ENCODE measurements at regions not wholly inside any gene's neighbourhood (a gene's known extent, or its start where the extent isn't known, plus 50 kb on each side); places are given as distances from the start of the nearest gene placed in this dataset.
"Not testable (repeated sequence)": the region's sequence is repeated elsewhere in the genome, so short reads cannot be mapped to it uniquely, and the experiment has no call there.

DNA sequence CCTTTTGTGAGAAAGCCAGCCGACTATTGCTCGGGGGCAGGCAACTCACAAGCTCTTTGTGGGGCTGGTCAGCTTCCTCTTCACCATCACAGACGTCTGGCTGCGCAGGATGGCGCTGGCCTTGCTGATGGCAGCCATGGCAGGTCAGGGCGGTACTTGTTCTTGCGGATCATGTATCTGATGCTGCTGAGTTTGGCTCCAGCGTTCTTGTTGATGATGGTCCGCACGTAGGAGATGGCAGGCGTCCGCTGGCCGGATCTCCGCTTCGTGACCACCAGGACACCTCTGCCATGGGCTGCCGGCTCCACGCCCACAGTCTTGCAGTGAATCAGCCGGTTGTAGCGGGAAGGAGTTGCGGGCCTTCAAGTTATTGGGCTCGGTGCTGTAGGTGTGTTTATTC is 67.9 kb upstream of the SLC7A14 start:
- no peak overlapping the region for H3K27ac ChIP-seq
- no peaks in the 10 kb centered on the region for H3K36me3 ChIP-seq
- TF ChIP-seq, protein P1, sequence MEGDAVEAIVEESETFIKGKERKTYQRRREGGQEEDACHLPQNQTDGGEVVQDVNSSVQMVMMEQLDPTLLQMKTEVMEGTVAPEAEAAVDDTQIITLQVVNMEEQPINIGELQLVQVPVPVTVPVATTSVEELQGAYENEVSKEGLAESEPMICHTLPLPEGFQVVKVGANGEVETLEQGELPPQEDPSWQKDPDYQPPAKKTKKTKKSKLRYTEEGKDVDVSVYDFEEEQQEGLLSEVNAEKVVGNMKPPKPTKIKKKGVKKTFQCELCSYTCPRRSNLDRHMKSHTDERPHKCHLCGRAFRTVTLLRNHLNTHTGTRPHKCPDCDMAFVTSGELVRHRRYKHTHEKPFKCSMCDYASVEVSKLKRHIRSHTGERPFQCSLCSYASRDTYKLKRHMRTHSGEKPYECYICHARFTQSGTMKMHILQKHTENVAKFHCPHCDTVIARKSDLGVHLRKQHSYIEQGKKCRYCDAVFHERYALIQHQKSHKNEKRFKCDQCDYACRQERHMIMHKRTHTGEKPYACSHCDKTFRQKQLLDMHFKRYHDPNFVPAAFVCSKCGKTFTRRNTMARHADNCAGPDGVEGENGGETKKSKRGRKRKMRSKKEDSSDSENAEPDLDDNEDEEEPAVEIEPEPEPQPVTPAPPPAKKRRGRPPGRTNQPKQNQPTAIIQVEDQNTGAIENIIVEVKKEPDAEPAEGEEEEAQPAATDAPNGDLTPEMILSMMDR (IDR thresholded peaks at IDR 0.05), result no peak
- TF ChIP-seq POLR2A (IDR thresholded peaks at IDR 0.05), result no peak
- H3K27me3 ChIP-seq, result peaks cover 0 to 16% (median 0%) of the 10 kb centered on the region in 4 donors
- no peak for DNase-seq
- intact Hi-C loops (cut with DNase I), result no loop called here
- no peak overlapping the region for H3K4me3 ChIP-seq
- WGBS, 2 donors, result 81 to 83% methylated on average over 5 to 9 of the region's 21 CpGs
- H3K9me3 ChIP-seq, result no peaks in the 10 kb centered on the region
- no peaks in the 10 kb centered on the region for H3K4me1 ChIP-seq

DNA sequence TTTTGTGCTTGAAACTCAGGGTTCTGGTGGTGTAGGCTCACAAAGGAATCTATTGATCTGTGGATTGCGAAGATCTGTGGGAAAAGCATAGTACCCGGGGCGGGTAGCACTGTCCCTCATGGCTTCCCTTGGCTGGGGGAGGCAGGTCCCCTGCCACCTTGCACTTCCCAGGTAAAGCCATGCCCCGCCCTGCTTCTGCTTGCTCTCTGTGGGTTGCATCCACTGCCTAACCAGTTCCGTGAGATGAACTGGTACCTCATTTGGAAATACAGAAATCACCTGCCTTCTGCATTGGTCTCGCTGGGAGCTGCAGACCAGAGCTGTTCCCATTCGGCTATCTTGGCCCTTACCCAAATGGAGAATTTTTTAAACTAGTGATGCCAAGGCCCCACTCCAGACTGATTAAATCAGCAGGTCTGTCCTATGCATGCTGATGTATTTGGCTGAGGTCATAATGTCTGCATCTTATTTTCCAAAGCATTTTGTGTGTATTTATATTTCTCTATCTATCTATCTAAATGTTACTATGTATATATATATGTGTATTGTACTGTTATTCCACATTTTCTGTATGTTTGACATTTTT is 65.5 kb upstream of the SLC7A14 start:
- TF ChIP-seq POLR2A (IDR thresholded peaks at IDR 0.05), result no peak
- TF ChIP-seq, protein P1 (IDR thresholded peaks at IDR 0.05), result no peak
- Histone ChIP-seq H3K27me3 (peaks cover 0 to 16% (median 0%) of the 10 kb centered on the region in 4 donors), H3K36me3 (no peaks in the 10 kb centered on the region), H3K27ac (no peak overlapping the region), H3K9me3 (no peaks in the 10 kb centered on the region), H3K4me3 (no peak overlapping the region), H3K4me1 (no peaks in the 10 kb centered on the region)
- intact Hi-C loops (cut with DNase I), result no loop called here
- 61 to 68% methylated on average over 5 to 7 of the region's 7 CpGs for WGBS, 2 donors
- DNase-seq, result no peak

DNA sequence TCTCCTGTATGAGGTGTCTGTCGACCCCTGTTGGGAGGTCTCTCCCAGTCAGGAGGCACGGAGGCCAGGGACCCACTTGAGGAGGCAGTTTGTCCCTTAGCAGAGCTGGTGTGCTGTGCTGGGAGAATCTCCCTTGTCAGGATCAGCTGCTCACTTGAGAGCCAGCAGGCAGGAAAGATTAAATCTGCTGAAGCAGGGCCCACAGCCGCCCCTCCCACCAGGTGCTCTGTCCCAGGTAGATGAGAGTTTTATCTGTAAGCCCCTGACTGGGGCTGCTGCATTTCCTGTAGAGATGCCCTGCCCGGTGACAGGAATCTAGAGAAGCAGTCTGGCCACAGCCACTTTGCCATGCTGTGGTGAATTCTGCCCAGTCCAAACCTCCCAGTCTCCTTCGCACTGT is 64.7 kb upstream of the SLC7A14 start:
- H3K4me1 ChIP-seq; H3K36me3 ChIP-seq; H3K9me3 ChIP-seq; DNase-seq; H3K4me3 ChIP-seq; intact Hi-C loops (cut with DNase I); H3K27ac ChIP-seq: not testable (repeated sequence)
- peaks cover 0 to 16% (median 0%) of the 10 kb centered on the region in 4 donors for H3K27me3 ChIP-seq
- WGBS, 2 donors, result 56 to 83% methylated on average over 2 to 4 of the region's 5 CpGs

DNA sequence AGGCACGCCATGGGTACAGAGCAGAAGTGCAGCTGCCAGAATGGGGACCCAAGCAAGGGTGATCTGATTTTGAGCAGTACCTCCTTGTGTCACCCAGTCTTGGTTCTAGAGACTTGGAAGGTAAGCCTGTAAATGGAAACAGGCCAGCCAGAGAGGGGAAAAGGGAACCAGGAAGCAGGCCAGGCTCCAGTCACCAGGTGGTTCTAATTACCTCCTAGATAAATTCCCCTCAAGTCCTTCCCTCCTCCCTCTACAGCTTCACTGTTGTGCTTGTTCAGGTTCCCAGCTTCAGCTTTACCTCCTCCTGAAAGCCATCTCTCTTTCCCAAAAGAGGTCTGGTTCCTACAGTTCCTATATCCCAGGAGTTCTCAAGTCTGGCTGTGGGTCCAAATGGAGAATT is 58.8 kb upstream of the SLC7A14 start:
- no peaks in the 10 kb centered on the region for H3K36me3 ChIP-seq
- TF ChIP-seq POLR2A (IDR thresholded peaks at IDR 0.05), result no peak
- TF ChIP-seq, protein P1 (IDR thresholded peaks at IDR 0.05), result no peak
- intact Hi-C loops (cut with DNase I), result no loop called here
- no peaks in the 10 kb centered on the region for H3K4me1 ChIP-seq
- H3K9me3 ChIP-seq, result no peaks in the 10 kb centered on the region
- DNase-seq, result no peak
- no peaks in the 10 kb centered on the region for H3K27me3 ChIP-seq
- no peak overlapping the region for H3K27ac ChIP-seq
- no peak overlapping the region for H3K4me3 ChIP-seq
- WGBS, 2 donors, result 63% methylated on average over 1 of the region's 1 CpG

DNA sequence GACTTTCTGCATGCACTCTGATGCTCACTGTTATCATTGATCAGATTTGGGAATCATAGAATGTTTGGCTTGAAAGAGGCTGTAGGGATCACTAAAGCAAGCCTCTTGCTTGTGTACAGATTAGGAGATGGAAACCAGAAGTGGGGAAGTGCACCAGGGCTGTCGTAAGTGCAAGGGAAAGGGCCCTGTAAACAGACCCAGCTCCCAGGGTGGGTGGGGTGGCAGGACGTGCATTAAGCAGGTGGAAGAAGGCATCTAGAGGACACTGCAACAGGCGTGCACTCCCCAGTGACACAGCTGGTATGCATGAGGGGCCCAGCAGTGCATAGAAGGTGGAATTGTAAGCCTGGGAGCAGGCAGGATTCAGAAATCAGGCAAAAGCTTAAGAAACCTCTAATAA is 58.0 kb upstream of the SLC7A14 start:
- H3K36me3 ChIP-seq, result no peaks in the 10 kb centered on the region
- H3K27me3 ChIP-seq, result no peaks in the 10 kb centered on the region
- no peaks in the 10 kb centered on the region for H3K4me1 ChIP-seq
- DNase-seq, result no peak
- no peak overlapping the region for H3K4me3 ChIP-seq
- TF ChIP-seq, protein P1 (IDR thresholded peaks at IDR 0.05), result no peak
- no peak for TF ChIP-seq POLR2A (IDR thresholded peaks at IDR 0.05)
- WGBS, 2 donors, result 70 to 81% methylated on average over 3 of the region's 3 CpGs
- intact Hi-C loops (cut with DNase I), result no loop called here
- no peak overlapping the region for H3K27ac ChIP-seq
- H3K9me3 ChIP-seq, result no peaks in the 10 kb centered on the region

Data from esophagus squamous epithelium (tissue), 5 donors.